Prostate gland (tissue), 2 donors: ENCODE measurements at regions not wholly inside any gene's neighbourhood (a gene's known extent, or its start where the extent isn't known, plus 50 kb on each side); places are given as distances from the start of the nearest gene placed in this dataset.

Experiments
- DNase-seq: peaks from one replicate; pipeline ENCODE4 v3.0.0-alpha.2; 2019; ENCODE audit warnings: low spot score
- H3K27ac ChIP-seq, 2 donors: fragments of 200-600 bp; sonication (generic); 2 replicates each; pipeline ENCODE4 v1.5.1; 2017 to 2019
- H3K27me3 ChIP-seq: fragments of 200-600 bp; sonication (generic); replicated peaks from 2 replicates; pipeline ENCODE4 v1.5.1; 2019; ENCODE audit not compliant: insufficient read depth
- H3K36me3 ChIP-seq, 2 donors: fragments of 200-600 bp; sonication (generic); 1 replicate in 1 of 2; 2 replicates in 1 of 2; pipeline versions ENCODE4 v1.5.1 to v1.8.1; 2017 to 2019
- H3K4me1 ChIP-seq: fragments of 200-600 bp; sonication (generic); replicated peaks from 2 replicates; pipeline ENCODE4 v1.5.1; 2019
- H3K4me3 ChIP-seq, 2 donors: fragments of 200-600 bp; sonication (generic); 2 replicates each; pipeline ENCODE4 v1.5.1; 2017 to 2019
- H3K9me3 ChIP-seq: fragments of 200-600 bp; sonication (generic); 2 replicates; pipeline ENCODE4 v1.5.1; 2017
- POLR2A ChIP-seq: fragments of 450-650 bp; IDR thresholded peaks from one replicate; pipeline ENCODE4 v1.6.1; 2016; ENCODE audit warnings: antibody characterized with exemption, mild to moderate bottlenecking
- POLR2AphosphoS5 ChIP-seq: sonication (generic); formaldehyde crosslinking; IDR thresholded peaks from one replicate; pipeline ENCODE4 v1.6.1; 2017; ENCODE audit warnings: antibody characterized with exemption
- WGBS: methylation state at CpG from one replicate; pipeline ENCODE4 v1.1.5; 2018; 5-methylcytosine and 5-hydroxymethylcytosine counted together
- intact Hi-C: fragments of 100-400 bp; cut with DNase I; formaldehyde crosslinking; loops from one replicate; pipeline ENCODE4 v1.14.2; 2022
- TF ChIP-seq, protein P1 (sequence below), 4 experiments: fragments of 200-600 bp in 2 of 4; fragments of 450-650 bp in 2 of 4; sonication (generic) in 2 of 4; IDR thresholded peaks; 1 replicate in 3 of 4; 2 replicates in 1 of 4; pipeline ENCODE4 v1.5.1; 2016 to 2019; ENCODE audit warnings: antibody characterized with exemption in 4 of 4, mild to moderate bottlenecking in 2 of 4, moderate library complexity in 2 of 4

DNA sequence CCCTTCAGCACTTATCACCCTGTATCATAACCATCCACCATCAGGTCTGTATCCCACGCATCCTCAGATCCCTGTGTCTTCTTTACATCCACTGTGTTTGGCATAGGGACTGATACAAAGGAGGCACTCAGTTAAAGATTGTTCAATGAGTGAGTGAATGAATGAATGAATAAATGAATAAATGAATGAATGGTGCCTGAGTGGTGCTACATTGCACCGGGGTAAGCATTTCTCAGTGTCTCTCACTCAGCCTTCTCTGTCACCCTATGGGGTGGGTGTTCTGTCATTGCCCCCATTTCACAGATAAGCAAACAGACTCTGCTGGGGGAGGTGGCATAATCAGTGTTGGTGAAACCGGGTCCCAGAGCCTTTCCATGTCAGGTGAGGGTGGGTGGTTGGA lies 56.6 kb upstream of the ID3 start:
- no peaks in the 10 kb centered on the region for H3K4me1 ChIP-seq
- no peak for DNase-seq
- TF ChIP-seq, protein P1, sequence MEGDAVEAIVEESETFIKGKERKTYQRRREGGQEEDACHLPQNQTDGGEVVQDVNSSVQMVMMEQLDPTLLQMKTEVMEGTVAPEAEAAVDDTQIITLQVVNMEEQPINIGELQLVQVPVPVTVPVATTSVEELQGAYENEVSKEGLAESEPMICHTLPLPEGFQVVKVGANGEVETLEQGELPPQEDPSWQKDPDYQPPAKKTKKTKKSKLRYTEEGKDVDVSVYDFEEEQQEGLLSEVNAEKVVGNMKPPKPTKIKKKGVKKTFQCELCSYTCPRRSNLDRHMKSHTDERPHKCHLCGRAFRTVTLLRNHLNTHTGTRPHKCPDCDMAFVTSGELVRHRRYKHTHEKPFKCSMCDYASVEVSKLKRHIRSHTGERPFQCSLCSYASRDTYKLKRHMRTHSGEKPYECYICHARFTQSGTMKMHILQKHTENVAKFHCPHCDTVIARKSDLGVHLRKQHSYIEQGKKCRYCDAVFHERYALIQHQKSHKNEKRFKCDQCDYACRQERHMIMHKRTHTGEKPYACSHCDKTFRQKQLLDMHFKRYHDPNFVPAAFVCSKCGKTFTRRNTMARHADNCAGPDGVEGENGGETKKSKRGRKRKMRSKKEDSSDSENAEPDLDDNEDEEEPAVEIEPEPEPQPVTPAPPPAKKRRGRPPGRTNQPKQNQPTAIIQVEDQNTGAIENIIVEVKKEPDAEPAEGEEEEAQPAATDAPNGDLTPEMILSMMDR (IDR thresholded peaks at IDR 0.05): no peak
- TF ChIP-seq POLR2A (no peak), POLR2AphosphoS5 (no peak)
- WGBS: 70% methylated on average over 3 of the region's 3 CpGs
- intact Hi-C loops: no loop called here
- H3K27me3 ChIP-seq: no peaks in the 10 kb centered on the region
- no peaks in the 10 kb centered on the region for H3K36me3 ChIP-seq
- H3K27ac ChIP-seq: no peak overlapping the region
- H3K4me3 ChIP-seq: no peak overlapping the region
- no peaks in the 10 kb centered on the region for H3K9me3 ChIP-seq

DNA sequence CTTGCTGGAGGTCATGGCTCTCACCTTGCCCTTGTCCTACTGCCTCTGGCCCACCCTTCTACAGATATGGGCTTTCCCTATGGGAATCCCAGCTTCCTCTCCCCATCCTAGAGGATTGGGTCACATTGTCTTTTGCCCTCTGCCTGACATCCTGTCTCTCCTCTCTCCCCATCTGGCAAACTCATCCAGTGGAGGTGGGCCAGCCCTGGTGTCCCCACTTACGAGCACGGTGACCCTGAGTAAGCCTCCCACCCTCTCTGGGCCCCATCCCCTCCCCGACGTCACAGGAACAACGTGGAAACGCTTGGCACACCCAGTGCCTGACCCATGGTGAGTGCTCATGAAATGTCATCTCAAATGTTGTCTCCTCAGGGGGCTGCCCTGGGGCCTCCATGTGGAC lies 56.1 kb upstream of the ID3 start:
- no peak overlapping the region for H3K27ac ChIP-seq
- DNase-seq: no peak
- H3K36me3 ChIP-seq: no peaks in the 10 kb centered on the region
- H3K9me3 ChIP-seq: no peaks in the 10 kb centered on the region
- TF ChIP-seq POLR2A: no peak
- TF ChIP-seq, protein P1 (IDR thresholded peaks at IDR 0.05): no peak
- TF ChIP-seq POLR2AphosphoS5: no peak
- H3K27me3 ChIP-seq: no peaks in the 10 kb centered on the region
- WGBS: 48% methylated on average over 6 of the region's 6 CpGs
- no peak overlapping the region for H3K4me3 ChIP-seq
- H3K4me1 ChIP-seq: no peaks in the 10 kb centered on the region
- intact Hi-C loops: no loop called here

DNA sequence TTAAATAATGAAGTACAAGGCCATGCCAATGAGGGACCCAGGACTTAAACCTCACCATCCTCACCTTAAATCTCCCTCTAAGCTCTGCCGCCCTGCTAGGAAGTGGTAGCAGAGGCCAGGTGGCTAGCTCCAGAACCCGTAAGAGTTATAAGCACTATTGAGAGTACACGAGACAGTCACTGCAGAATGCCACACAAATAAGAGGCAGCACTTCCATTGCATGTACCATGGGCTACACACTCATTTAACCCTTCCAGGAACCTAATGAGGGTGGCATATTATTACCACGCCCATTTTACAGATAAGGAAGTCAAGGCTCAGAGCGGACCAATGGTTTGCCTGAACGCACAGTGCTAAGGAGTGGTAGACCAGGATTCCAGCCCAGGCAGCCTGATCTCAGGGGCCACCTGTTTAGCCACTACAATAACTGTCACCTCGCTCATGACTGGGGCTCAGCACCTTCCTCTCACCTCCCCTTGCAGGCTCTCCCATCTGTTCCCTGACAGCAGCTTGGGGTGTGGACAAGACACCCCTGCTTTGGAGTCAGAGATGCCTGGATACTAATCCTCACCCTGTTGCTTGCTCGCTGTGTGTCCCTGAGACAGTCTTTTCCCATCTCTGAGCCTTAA lies 54.8 kb upstream of the ID3 start:
- TF ChIP-seq, protein P1 (IDR thresholded peaks at IDR 0.05): no peak
- TF ChIP-seq POLR2A: no peak
- no peak for TF ChIP-seq POLR2AphosphoS5
- intact Hi-C loops: no loop called here
- no peaks in the 10 kb centered on the region for H3K9me3 ChIP-seq
- 81% methylated on average over 8 of the region's 8 CpGs for WGBS
- H3K27me3 ChIP-seq: no peaks in the 10 kb centered on the region
- no peak overlapping the region for H3K4me3 ChIP-seq
- no peaks in the 10 kb centered on the region for H3K36me3 ChIP-seq
- no peak overlapping the region for H3K27ac ChIP-seq
- DNase-seq: no peak
- no peaks in the 10 kb centered on the region for H3K4me1 ChIP-seq

DNA sequence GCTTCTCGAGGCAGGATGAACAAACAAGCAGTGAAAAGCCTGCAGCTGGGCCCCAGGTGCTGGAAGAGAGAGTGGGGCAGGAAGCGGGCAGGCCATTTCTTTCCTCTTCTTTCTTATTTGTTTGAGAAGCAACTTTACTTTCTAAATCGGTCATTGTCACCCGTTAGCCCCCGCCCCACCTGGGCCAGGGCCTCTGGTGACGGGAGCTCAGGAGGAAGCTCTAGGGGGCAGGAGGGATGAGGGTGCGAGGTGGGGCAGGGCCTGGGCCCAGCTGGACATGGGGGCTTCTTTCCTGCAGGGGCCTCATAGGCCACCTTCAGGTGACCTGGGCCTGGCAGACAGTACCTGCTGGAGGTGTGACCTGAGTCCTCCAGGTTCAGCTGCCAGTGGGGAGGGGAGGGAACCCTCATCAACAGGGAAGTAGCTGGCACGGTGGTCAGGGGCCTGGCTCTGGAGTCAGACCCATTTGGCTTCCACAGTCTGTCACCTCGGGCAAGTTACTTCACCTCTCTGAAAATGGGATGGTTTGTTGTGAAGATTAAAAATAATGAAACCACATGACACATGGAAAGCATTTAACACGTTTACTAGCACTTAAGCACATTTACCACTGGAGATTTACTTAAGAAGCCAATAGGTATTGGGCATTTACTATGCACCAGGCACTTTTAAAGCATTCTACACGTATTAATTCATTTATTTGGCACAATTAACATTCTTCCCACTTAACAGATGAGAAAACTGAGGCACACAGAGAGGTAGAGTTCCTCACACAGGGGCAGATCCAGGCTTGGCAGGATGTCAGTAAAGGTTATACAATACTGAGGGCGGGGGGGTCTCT lies 54.1 kb upstream of the ID3 start:
- TF ChIP-seq, protein P1 (IDR thresholded peaks at IDR 0.05): no peak
- TF ChIP-seq POLR2A: no peak
- TF ChIP-seq POLR2AphosphoS5: no peak
- no peaks in the 10 kb centered on the region for H3K27me3 ChIP-seq
- H3K4me3 ChIP-seq: no peak overlapping the region
- intact Hi-C loops: no loop called here
- H3K9me3 ChIP-seq: no peaks in the 10 kb centered on the region
- H3K36me3 ChIP-seq: no peaks in the 10 kb centered on the region
- H3K27ac ChIP-seq: no peak overlapping the region
- H3K4me1 ChIP-seq: no peaks in the 10 kb centered on the region
- WGBS: 63% methylated on average over 11 of the region's 12 CpGs
- DNase-seq: no peak
